K562 (cell line): ENCODE measurements at regions not wholly inside any gene's neighbourhood (a gene's known extent, or its start where the extent isn't known, plus 50 kb on each side); places are given as distances from the start of the nearest gene placed in this dataset.

Experiments used
- ATAC-seq: fragments of 200-7000 bp; cut with Tn5 transposase; 3 replicates; pipeline ENCODE4 v1.9.1; 2020; ENCODE audit warnings: moderate library complexity
- BruUV-seq: library from RNA; stranded (reverse); fragments of 400-500 nt; replicated peaks from 2 replicates; lab custom pipeline; 2021; lab: Mats Ljungman, UMichigan
- CTCF ChIA-PET: fragments of 300-600 bp; formaldehyde crosslinking; extraction: SDS; loops from one replicate; lab custom pipeline; 2021; ENCODE audit warnings: low intra/inter-chr PET ratio; lab: Yijun Ruan, JAX
- POLR2A ChIA-PET: fragments of 300-600, 350-650 bp; sonication (Branson Sonifier 250); formaldehyde crosslinking; extraction: SDS; loops from one replicate; lab custom pipeline; 2021; ENCODE audit warnings: antibody characterized with exemption, inconsistent platforms; lab: Yijun Ruan, JAX
- DNase-seq, 4 experiments: peaks; one replicate each; pipeline versions ENCODE4 v3.0.0 to v3.0.0-alpha.2; 2011 to 2018; ENCODE audit warnings: low spot score in 3 of 4, mixed read lengths in 3 of 4; ENCODE audit errors: extremely low read depth in 1 of 4
- FAIRE-seq: peaks from 2 replicates; lab custom pipeline; 2011; peaks lifted over from hg19 to GRCh38; lab: Jason Lieb, UNC
- H2AFZ ChIP-seq: 2 replicates; pipeline ENCODE4 v1.6.0; 2011; ENCODE audit warnings: low read depth, low read length, control low read depth, inconsistent platforms
- H3K27ac ChIP-seq: fragments of 200-600 bp; 3 replicates; pipeline ENCODE4 v1.8.0; 2011; ENCODE audit warnings: low read depth, mild to moderate bottlenecking, control low read depth, inconsistent platforms, low read length, moderate library complexity, mixed read lengths; ENCODE audit errors: extremely low read depth
- H3K27me3 ChIP-seq, 2 experiments: fragments of 300-600 bp in 1 of 2; 2 replicates in 1 of 2; 3 replicates in 1 of 2; pipeline versions ENCODE4 v1.6.0 to v1.8.0; 2011; ENCODE audit warnings: inconsistent platforms in 2 of 2, low read length in 2 of 2, mild to moderate bottlenecking in 1 of 2, mixed read lengths in 1 of 2, moderate library complexity in 1 of 2; ENCODE audit not compliant: control insufficient read depth in 2 of 2, insufficient read depth in 2 of 2
- H3K36me3 ChIP-seq: fragments of 300-600 bp; 3 replicates; pipeline ENCODE4 v1.8.0; 2011; ENCODE audit warnings: mild to moderate bottlenecking, low read length, inconsistent platforms; ENCODE audit not compliant: control insufficient read depth, insufficient read depth
- H3K4me1 ChIP-seq, 2 experiments: fragments of 200-600 bp in 1 of 2; replicated peaks in 1 of 2; 2 replicates in 1 of 2; 3 replicates in 1 of 2; pipeline versions ENCODE4 v1.5.1 to v1.8.0; 2011; ENCODE audit warnings: inconsistent platforms in 2 of 2, low read length in 2 of 2, mild to moderate bottlenecking in 1 of 2, mixed read lengths in 1 of 2, moderate library complexity in 1 of 2; ENCODE audit not compliant: control insufficient read depth in 2 of 2, insufficient read depth in 2 of 2
- H3K4me2 ChIP-seq: 2 replicates; pipeline ENCODE4 v1.6.1; 2011; ENCODE audit warnings: low read length, control low read depth, inconsistent platforms, mixed read lengths; ENCODE audit not compliant: insufficient read depth
- H3K4me3 ChIP-seq: fragments of 200-600 bp; sonication (generic), shearing (Covaris generic); 2 replicates; pipeline ENCODE4 v1.5.1; 2016; ENCODE audit warnings: control low read depth, inconsistent platforms
- H3K79me2 ChIP-seq: fragments of 200-600 bp; 3 replicates; pipeline ENCODE4 v1.8.0; 2011; ENCODE audit warnings: low read length, inconsistent platforms; ENCODE audit not compliant: control insufficient read depth, insufficient read depth
- H3K9ac ChIP-seq, 2 experiments: 2 replicates each; pipeline versions ENCODE4 v1.6.0 to v1.6.1; 2011; ENCODE audit warnings: low read depth in 2 of 2, low read length in 2 of 2, control low read depth in 1 of 2, inconsistent platforms in 1 of 2, mild to moderate bottlenecking in 1 of 2, mixed read lengths in 1 of 2; ENCODE audit not compliant: insufficient read depth in 1 of 2
- H3K9me1 ChIP-seq: one replicate; pipeline ENCODE4 v1.6.0; 2011; ENCODE audit warnings: inconsistent platforms, mild to moderate bottlenecking, low read length, moderate library complexity; ENCODE audit not compliant: control insufficient read depth, insufficient read depth
- H3K9me3 ChIP-seq: replicated peaks from 2 replicates; pipeline ENCODE4 v1.5.1; 2011; ENCODE audit warnings: low read depth, low read length, inconsistent platforms; ENCODE audit not compliant: control insufficient read depth, insufficient read depth
- H4K20me1 ChIP-seq: replicated peaks from 2 replicates; pipeline ENCODE4 v1.6.1; 2011; ENCODE audit warnings: low read length, inconsistent platforms, mixed read lengths; ENCODE audit not compliant: control insufficient read depth, insufficient read depth
- ASH1L ChIP-seq: fragments of 450-650 bp; IDR thresholded peaks from 2 replicates; pipeline ENCODE4 v1.6.1; 2018; ENCODE audit warnings: borderline replicate concordance, mild to moderate bottlenecking, low read depth; ENCODE audit not compliant: partially characterized antibody
- CCAR2 ChIP-seq: fragments of 200-400 bp; formaldehyde crosslinking; IDR thresholded peaks from 2 replicates; pipeline ENCODE4 v1.6.1; 2017; ENCODE audit warnings: mild to moderate bottlenecking, low read depth, low read length
- EP300 ChIP-seq: IDR thresholded peaks from 2 replicates; pipeline ENCODE4 v1.6.1; 2012; ENCODE audit warnings: low read length, improper control_type of control experiment
- GABPA ChIP-seq: fragments of 200-800 bp; sonication (Bioruptor generic); conservative IDR thresholded peaks from 2 replicates; pipeline ENCODE4 v1.6.1; 2016; ENCODE audit warnings: low read depth, missing genetic modification characterization, missing compliant biosample characterization
- HDAC1 ChIP-seq, 2 experiments: fragments of 450-650 bp; IDR thresholded peaks; 2 replicates each; pipeline ENCODE4 v1.6.1; 2016 to 2017; ENCODE audit warnings: inconsistent platforms in 1 of 2, mild to moderate bottlenecking in 1 of 2, moderate library complexity in 1 of 2
- HDGF ChIP-seq: fragments of 450-650 bp; IDR thresholded peaks from 2 replicates; pipeline ENCODE4 v1.6.1; 2016
- NELFE ChIP-seq: IDR thresholded peaks from 2 replicates; pipeline ENCODE4 v1.6.1; 2011; ENCODE audit warnings: mild to moderate bottlenecking; ENCODE audit not compliant: insufficient read depth, insufficient read length
- NR2C2 ChIP-seq, 2 experiments: fragments of 200-800 bp in 1 of 2; sonication (Bioruptor generic) in 1 of 2; sonication (generic) in 1 of 2; formaldehyde crosslinking in 1 of 2; IDR thresholded peaks; 2 replicates each; pipeline versions ENCODE4 v1.6.1 to v1.8.0; 2016 to 2022; ENCODE audit warnings: mild to moderate bottlenecking in 1 of 2, missing compliant biosample characterization in 1 of 2, missing genetic modification characterization in 1 of 2, missing genetic modification reagents in 1 of 2
- PTTG1 ChIP-seq: fragments of 450-650 bp; IDR thresholded peaks from 2 replicates; pipeline ENCODE4 v1.6.1; 2016; ENCODE audit warnings: low read depth, mild to moderate bottlenecking, missing genetic modification characterization, missing compliant biosample characterization
- YY1 ChIP-seq, 3 experiments: IDR thresholded peaks; 2 replicates each; pipeline ENCODE4 v1.6.1; 2011; ENCODE audit warnings: low read length in 2 of 3, mild to moderate bottlenecking in 2 of 3, moderate library complexity in 2 of 3, borderline replicate concordance in 1 of 3, control low read depth in 1 of 3, low read depth in 1 of 3; ENCODE audit not compliant: insufficient read depth in 3 of 3, insufficient replicate concordance in 2 of 3, control insufficient read depth in 1 of 3, insufficient read length in 1 of 3; ENCODE audit errors: extremely low read depth in 1 of 3
- ZNF224 ChIP-seq: sonication (generic); formaldehyde crosslinking; IDR thresholded peaks from 2 replicates; pipeline ENCODE4 v1.8.0; 2022; ENCODE audit warnings: mild to moderate bottlenecking, missing genetic modification reagents
- WGBS: fragments of 100-300 bp; shearing (Covaris generic); methylation state at CpG from one replicate; pipeline ENCODE4 v1.1.6; 2016; ENCODE audit warnings: low coverage, mixed read lengths; ENCODE audit not compliant: insufficient coverage; ENCODE audit errors: missing lambda C conversion rate; 5-methylcytosine and 5-hydroxymethylcytosine counted together
- in situ Hi-C: fragments of 300-500 bp; cut with MboI; formaldehyde crosslinking; loops from 4 replicates; pipeline ENCODE4 v1.15.0; 2018; ENCODE audit warnings: inconsistent platforms, mixed read lengths
- intact Hi-C: fragments of 100-400 bp; cut with micrococcal nuclease; formaldehyde crosslinking; loops from 2 replicates; pipeline ENCODE4 v1.14.2; 2022
- TF ChIP-seq, protein P1 (sequence below): sonication (generic); formaldehyde crosslinking; IDR thresholded peaks from 2 replicates; pipeline ENCODE4 v1.8.1; 2023; ENCODE audit warnings: mild to moderate bottlenecking, missing genetic modification reagents, moderate library complexity
- TF ChIP-seq, protein P2 (sequence below): fragments of 450-650 bp; formaldehyde crosslinking; IDR thresholded peaks from 2 replicates; pipeline ENCODE4 v1.4.0; 2022; ENCODE audit warnings: missing genetic modification characterization
- TF ChIP-seq, protein P3 (sequence below): sonication (generic); formaldehyde crosslinking; IDR thresholded peaks from 2 replicates; pipeline ENCODE4 v1.8.0; 2022; ENCODE audit warnings: mild to moderate bottlenecking, missing genetic modification reagents, borderline replicate concordance
- TF ChIP-seq, protein P4 (sequence below): sonication (generic); formaldehyde crosslinking; IDR thresholded peaks from 2 replicates; pipeline ENCODE4 v1.8.1; 2023; ENCODE audit warnings: mild to moderate bottlenecking, missing genetic modification reagents

DNA sequence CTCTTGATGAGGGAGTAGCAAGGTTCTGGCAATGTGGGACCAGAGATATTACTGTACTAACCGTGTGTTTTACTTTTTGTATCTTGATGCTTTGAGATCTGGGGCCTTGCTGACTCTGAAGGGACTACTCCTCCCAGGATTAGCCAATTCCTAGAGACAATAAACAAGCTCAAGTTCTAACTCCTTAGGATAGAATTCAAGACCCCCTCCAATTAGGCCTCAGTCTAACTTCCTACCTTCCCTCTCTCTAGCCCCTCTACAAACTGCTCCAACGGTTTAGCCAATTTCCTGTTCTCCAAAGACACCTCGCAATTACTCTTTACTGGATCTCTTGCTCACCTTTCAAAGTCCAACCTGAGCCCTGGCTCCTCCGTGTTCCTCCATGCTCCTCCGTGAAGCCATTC is 158.7 kb upstream of the JARID2 start:
- no TSS peak for BruUV-seq
- peaks cover 30 to 50% of the 10 kb centered on the region in 2 experiments for H3K4me1 ChIP-seq
- H4K20me1 ChIP-seq: no peaks in the 10 kb centered on the region
- DNase-seq (peak in 2 of 4 experiments; percentile 40 to 66), ATAC-seq (peak; percentile 2; the same call in 2 of the 3 replicates), FAIRE-seq (no peak)
- H3K9me1 ChIP-seq: no peaks in the 10 kb centered on the region
- peaks cover 9% of the 10 kb centered on the region; the same call in 1 of the 3 replicates for H3K36me3 ChIP-seq
- H3K9ac ChIP-seq: peak overlapping the region; percentile 81 to 91; a peak in 3 of 4 replicates
- peak overlapping the region; percentile 12 for H3K4me3 ChIP-seq
- H3K27ac ChIP-seq: peak overlapping the region; percentile 96
- H3K27me3 ChIP-seq: no peaks in the 10 kb centered on the region; a peak in 1 of 5 replicates
- H3K79me2 ChIP-seq: peaks cover 56% of the 10 kb centered on the region
- POLR2A ChIA-PET: interaction anchor here (0.6 to 2.2 kb wide), 10 partner anchors 9 to 1175 kb away, joined by 3 to 7 read pairs (median 4); partner anchors contain the start of gene JARID2
- H3K4me2 ChIP-seq: peak overlapping the region; percentile 96
- CTCF ChIA-PET: interaction anchor here (0.6 kb wide), 1 partner anchor 366 kb away, joined by 3 read pairs; no protein-coding TSS in a partner anchor
- whole genome bisulfite sequencing: 21% methylated on average over 5 of the region's 5 CpGs
- intact Hi-C loops (loop anchor here (5.0 to 10.0 kb wide), 3 partner anchors 222 to 540 kb away; no protein-coding TSS in a partner anchor), in situ Hi-C loops (no loop called here)
- peak overlapping the region; percentile 80 for H2AFZ ChIP-seq
- no peaks in the 10 kb centered on the region for H3K9me3 ChIP-seq
- TF ChIP-seq GABPA (0 out of 2 replicates have a peak, but pooled peaks have one; percentile 4), ZNF224 (no peak), HDAC1 (IDR thresholded peaks at IDR 0.05) (0 out of 4 replicates have a peak, but pooled peaks of 1 of the 2 experiments have one; percentile 0), NR2C2 (CRISPR knock-in tag; IDR thresholded peaks at IDR 0.05) (no peak), NR2C2 (tag; IDR thresholded peaks at IDR 0.05) (peak; percentile 58; the same call in 1 of the 2 replicates), EP300 (peak; percentile 9; the same call in 1 of the 2 replicates), CCAR2 (no peak), ASH1L (no peak), NELFE (no peak), PTTG1 (peak; percentile 48; the same call in 1 of the 2 replicates), YY1 (IDR thresholded peaks at IDR 0.05; ENCODE audit: borderline replicate concordance in 1 of 3, control insufficient read depth in 1 of 3, extremely low read depth in 1 of 3, insufficient read depth in 3 of 3, insufficient read length in 1 of 3, insufficient replicate concordance in 2 of 3, low read depth in 1 of 3, low read length in 2 of 3) (peak in 1 of 3 experiments; percentile 21), HDGF (peak; percentile 12; the same call in 1 of the 2 replicates)
- TF ChIP-seq, protein P1, sequence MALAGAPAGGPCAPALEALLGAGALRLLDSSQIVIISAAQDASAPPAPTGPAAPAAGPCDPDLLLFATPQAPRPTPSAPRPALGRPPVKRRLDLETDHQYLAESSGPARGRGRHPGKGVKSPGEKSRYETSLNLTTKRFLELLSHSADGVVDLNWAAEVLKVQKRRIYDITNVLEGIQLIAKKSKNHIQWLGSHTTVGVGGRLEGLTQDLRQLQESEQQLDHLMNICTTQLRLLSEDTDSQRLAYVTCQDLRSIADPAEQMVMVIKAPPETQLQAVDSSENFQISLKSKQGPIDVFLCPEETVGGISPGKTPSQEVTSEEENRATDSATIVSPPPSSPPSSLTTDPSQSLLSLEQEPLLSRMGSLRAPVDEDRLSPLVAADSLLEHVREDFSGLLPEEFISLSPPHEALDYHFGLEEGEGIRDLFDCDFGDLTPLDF (CRISPR knock-in tag): no peak
- TF ChIP-seq, protein P2, sequence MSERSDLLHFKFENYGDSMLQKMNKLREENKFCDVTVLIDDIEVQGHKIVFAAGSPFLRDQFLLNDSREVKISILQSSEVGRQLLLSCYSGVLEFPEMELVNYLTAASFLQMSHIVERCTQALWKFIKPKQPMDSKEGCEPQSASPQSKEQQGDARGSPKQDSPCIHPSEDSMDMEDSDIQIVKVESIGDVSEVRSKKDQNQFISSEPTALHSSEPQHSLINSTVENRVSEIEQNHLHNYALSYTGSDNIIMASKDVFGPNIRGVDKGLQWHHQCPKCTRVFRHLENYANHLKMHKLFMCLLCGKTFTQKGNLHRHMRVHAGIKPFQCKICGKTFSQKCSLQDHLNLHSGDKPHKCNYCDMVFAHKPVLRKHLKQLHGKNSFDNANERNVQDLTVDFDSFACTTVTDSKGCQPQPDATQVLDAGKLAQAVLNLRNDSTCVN (CRISPR knock-in tag): no peak
- TF ChIP-seq, protein P3, sequence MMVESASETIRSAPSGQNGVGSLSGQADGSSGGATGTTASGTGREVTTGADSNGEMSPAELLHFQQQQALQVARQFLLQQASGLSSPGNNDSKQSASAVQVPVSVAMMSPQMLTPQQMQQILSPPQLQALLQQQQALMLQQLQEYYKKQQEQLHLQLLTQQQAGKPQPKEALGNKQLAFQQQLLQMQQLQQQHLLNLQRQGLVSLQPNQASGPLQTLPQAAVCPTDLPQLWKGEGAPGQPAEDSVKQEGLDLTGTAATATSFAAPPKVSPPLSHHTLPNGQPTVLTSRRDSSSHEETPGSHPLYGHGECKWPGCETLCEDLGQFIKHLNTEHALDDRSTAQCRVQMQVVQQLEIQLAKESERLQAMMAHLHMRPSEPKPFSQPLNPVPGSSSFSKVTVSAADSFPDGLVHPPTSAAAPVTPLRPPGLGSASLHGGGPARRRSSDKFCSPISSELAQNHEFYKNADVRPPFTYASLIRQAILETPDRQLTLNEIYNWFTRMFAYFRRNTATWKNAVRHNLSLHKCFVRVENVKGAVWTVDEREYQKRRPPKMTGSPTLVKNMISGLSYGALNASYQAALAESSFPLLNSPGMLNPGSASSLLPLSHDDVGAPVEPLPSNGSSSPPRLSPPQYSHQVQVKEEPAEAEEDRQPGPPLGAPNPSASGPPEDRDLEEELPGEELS: no peak
- TF ChIP-seq, protein P4, sequence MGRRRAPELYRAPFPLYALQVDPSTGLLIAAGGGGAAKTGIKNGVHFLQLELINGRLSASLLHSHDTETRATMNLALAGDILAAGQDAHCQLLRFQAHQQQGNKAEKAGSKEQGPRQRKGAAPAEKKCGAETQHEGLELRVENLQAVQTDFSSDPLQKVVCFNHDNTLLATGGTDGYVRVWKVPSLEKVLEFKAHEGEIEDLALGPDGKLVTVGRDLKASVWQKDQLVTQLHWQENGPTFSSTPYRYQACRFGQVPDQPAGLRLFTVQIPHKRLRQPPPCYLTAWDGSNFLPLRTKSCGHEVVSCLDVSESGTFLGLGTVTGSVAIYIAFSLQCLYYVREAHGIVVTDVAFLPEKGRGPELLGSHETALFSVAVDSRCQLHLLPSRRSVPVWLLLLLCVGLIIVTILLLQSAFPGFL: no peak
